ENCODE measurements at regions not wholly inside any gene's neighbourhood (a gene's known extent, or its start where the extent isn't known, plus 50 kb on each side); places are given as distances from the start of the nearest gene placed in this dataset.
"Not testable (repeated sequence)": the region's sequence is repeated elsewhere in the genome, so short reads cannot be mapped to it uniquely, and the experiment has no call there.

DNA sequence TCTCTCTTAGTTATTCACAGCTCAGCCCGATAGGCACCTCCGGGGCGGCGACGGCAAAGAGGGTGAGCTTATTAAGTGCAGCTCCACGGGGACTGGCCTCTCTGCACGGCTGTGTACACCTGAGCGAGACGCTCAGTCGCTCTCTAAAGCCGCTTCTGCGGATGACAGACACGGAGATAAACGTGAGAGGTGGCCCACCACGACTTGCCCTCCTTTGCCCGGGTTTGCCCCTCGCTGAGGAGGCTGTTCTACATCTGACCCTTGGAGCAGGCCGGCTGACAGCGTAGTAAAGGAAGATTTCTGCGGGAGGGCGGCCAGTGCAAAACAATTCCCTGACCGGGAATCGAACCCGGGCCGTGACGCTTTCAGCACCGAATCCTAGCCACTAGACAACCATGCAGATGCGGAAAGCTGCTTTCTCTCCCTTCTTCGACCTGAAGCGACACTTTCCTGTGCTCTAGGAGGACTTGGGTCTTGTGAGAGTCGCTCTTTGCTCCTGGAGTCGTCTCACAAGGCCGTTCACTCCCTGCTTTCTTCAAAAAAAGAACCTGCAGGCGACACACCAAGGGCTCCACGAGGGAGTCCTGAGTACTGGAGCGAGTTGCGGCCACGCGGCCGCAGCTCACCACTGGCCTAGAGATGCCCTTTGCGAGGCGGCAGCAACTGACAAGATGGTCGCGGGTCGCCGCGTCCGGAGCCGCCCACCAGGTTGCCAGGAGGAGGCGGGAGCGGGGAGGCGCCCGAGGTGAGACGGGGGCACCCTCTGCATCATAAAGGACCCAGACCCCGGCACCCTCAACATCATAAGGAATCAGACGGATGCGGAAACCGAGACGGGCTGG lies 119.9 kb downstream of the PPIAL4A start:
- peak in 1 of 2 donors; percentile 42 for DNase-seq
- intact Hi-C loops (cut with DNase I); H3K4me1 ChIP-seq (ENCODE audit: control insufficient read depth in 1 of 2, insufficient read depth in 2 of 2, low read length in 2 of 2); H3K9me3 ChIP-seq (ENCODE audit: control insufficient read depth, low read length); ATAC-seq (ENCODE audit: low FRiP score); H3K27ac ChIP-seq (ENCODE audit: low read depth in 1 of 2, low read length in 2 of 2); H3K4me3 ChIP-seq (ENCODE audit: low read length in 2 of 2); H3K27me3 ChIP-seq (ENCODE audit: control insufficient read depth in 1 of 2, insufficient read depth in 2 of 2, low read length in 1 of 2); H3K36me3 ChIP-seq (ENCODE audit: control insufficient read depth in 1 of 2, insufficient read depth in 2 of 2, low read length in 1 of 2): not testable (repeated sequence)
- 7 to 10% methylated on average over 36 to 54 of the region's 59 CpGs for WGBS, 2 donors

DNA sequence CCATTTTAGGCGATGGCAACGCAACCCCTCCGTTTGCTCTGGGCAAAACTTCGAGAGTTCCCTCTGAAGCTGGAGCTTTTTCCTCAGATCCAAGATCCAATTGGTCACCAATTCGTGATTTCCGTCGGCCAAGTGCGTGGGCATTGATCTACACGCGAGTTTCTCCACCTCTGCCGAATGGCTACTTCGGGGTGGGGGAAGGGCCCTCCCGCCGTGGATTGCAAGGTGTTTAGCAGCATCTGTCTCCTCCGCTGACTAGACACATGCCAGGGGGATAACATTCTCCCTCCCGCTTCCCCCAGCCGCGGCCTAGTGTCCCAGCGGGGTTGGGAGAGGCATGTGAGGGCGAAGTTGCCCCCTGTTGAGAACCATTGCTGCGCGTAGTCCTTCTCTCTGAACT lies 120.6 kb downstream of the PPIAL4A start:
- DNase-seq; H3K36me3 ChIP-seq (ENCODE audit: control insufficient read depth in 1 of 2, insufficient read depth in 2 of 2, low read length in 1 of 2); H3K9me3 ChIP-seq (ENCODE audit: control insufficient read depth, low read length); H3K27me3 ChIP-seq (ENCODE audit: control insufficient read depth in 1 of 2, insufficient read depth in 2 of 2, low read length in 1 of 2); intact Hi-C loops (cut with DNase I); H3K4me3 ChIP-seq (ENCODE audit: low read length in 2 of 2); H3K4me1 ChIP-seq (ENCODE audit: control insufficient read depth in 1 of 2, insufficient read depth in 2 of 2, low read length in 2 of 2); ATAC-seq (ENCODE audit: low FRiP score); H3K27ac ChIP-seq (ENCODE audit: low read depth in 1 of 2, low read length in 2 of 2): not testable (repeated sequence)
- 42% methylated on average over 10 of the region's 22 CpGs; no CpG with 5 or more reads in 1 of the 2 donors for WGBS, 2 donors

DNA sequence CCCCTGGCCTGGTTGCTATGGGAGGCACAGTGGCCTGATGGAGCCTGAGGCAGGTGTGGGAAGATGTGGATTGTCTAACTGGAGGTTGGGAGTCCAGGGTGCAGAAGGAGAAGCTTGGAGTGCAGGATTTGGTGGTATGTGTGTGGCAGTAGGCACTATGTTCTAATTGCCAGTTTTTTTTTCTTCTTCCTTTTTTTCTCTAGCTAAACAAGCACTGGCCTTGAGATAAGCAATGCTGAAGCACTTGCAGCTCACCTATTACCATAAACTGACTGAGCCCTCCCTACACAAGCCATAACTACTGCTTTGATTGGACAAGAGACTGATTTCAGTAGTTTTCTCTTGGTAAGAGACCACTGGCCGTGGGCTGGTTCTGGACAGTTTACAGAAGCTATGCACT lies 123.6 kb downstream of the PPIAL4A start:
- 83 to 87% methylated on average over 1 of the region's 1 CpG for WGBS, 2 donors
- H3K27me3 ChIP-seq (ENCODE audit: control insufficient read depth in 1 of 2, insufficient read depth in 2 of 2, low read length in 1 of 2); intact Hi-C loops (cut with DNase I): not testable (repeated sequence)

DNA sequence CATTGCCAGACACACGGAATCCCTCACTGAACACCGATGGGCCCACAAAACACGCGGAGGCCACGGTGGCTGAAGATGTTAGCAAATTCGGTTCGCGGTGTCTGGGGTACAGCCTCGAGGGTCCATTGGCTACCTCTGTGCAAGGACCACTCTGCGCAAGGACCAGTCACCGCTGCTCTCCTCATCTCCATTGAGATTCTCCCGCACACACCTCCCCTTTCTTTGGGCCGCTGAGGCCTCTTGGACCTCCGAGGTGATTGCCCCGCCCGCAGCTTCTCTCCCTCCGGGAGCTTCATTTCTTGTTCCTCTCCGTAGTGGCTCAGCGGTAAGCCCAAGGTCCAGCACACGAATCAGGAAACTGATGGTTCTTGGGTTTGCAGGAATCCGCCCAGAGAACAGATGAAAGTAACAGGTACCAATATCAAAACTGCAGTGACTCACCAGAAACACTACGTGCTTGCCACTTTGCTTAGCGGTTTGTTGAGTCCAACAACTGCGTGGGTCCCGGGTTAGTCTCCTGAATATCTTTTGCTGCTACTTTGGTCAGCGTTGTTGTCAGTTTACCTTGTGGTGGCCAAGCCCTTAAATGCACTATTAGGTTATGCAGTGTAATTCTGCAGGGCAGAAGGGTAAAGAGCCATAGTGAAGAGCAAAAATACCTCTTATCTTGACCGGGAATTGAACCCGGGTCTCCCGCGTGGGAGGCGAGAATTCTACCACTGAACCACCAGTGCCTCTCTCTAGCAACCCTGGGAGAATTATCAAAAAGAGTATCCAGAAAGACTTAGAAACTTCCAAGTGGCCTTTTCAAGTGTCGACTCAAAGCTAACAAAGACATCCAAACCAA lies 126.8 kb downstream of the PPIAL4A start:
- ATAC-seq (ENCODE audit: low FRiP score) (peak; percentile 67), DNase-seq (peak in 1 of 2 donors; percentile 19)
- H3K36me3 ChIP-seq (ENCODE audit: control insufficient read depth in 1 of 2, insufficient read depth in 2 of 2, low read length in 1 of 2); H3K27me3 ChIP-seq (ENCODE audit: control insufficient read depth in 1 of 2, insufficient read depth in 2 of 2, low read length in 1 of 2); H3K9me3 ChIP-seq (ENCODE audit: control insufficient read depth, low read length); H3K4me1 ChIP-seq (ENCODE audit: control insufficient read depth in 1 of 2, insufficient read depth in 2 of 2, low read length in 2 of 2); intact Hi-C loops (cut with DNase I); H3K27ac ChIP-seq (ENCODE audit: low read depth in 1 of 2, low read length in 2 of 2); H3K4me3 ChIP-seq (ENCODE audit: low read length in 2 of 2): not testable (repeated sequence)
- 16 to 29% methylated on average over 17 to 20 of the region's 32 CpGs for WGBS, 2 donors

More for the DNA sequence above, 123.6 kb downstream of the PPIAL4A start:
- H3K4me3 ChIP-seq (ENCODE audit: low read length in 2 of 2); ATAC-seq (ENCODE audit: low FRiP score); H3K9me3 ChIP-seq (ENCODE audit: control insufficient read depth, low read length); H3K36me3 ChIP-seq (ENCODE audit: control insufficient read depth in 1 of 2, insufficient read depth in 2 of 2, low read length in 1 of 2); DNase-seq; H3K27ac ChIP-seq (ENCODE audit: low read depth in 1 of 2, low read length in 2 of 2); H3K4me1 ChIP-seq (ENCODE audit: control insufficient read depth in 1 of 2, insufficient read depth in 2 of 2, low read length in 2 of 2): not testable (repeated sequence)

DNA sequence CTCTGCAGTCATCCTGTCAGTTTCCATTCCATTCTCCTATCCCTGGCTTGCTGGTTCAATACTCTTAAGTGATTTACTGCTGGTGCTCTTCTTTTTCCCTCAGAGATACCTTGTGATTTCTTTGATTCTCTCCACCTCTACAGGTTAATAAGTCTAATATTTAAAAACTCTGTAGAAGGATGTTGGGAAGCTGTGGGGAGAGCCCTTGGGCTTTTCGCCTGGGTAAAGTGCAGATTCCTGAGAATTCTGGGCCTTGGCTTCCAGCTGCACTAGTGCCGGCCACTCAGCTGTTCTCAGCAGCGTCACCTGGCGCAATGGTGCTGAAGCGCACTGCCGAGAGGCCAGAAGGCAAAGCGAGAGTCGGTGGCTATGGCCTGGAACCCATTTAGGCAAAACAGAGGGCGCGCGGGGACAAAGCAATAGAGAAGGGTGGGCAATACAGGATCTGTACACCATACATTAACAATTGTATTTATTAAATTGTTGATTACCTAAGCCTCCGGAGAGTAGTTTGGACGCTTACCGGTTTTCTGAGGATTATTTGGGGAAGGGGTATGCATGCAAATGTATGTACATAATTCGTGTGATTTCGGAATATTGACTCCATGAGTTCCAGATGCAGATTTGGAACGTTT lies 130.3 kb downstream of the PPIAL4A start:
- H3K9me3 ChIP-seq (ENCODE audit: control insufficient read depth, low read length); H3K27me3 ChIP-seq (ENCODE audit: control insufficient read depth in 1 of 2, insufficient read depth in 2 of 2, low read length in 1 of 2); H3K36me3 ChIP-seq (ENCODE audit: control insufficient read depth in 1 of 2, insufficient read depth in 2 of 2, low read length in 1 of 2); H3K27ac ChIP-seq (ENCODE audit: low read depth in 1 of 2, low read length in 2 of 2); intact Hi-C loops (cut with DNase I); H3K4me3 ChIP-seq (ENCODE audit: low read length in 2 of 2); H3K4me1 ChIP-seq (ENCODE audit: control insufficient read depth in 1 of 2, insufficient read depth in 2 of 2, low read length in 2 of 2); DNase-seq: not testable (repeated sequence)
- ATAC-seq (ENCODE audit: low FRiP score): peak; percentile 78
- 63 to 69% methylated on average over 7 of the region's 17 CpGs for WGBS, 2 donors

DNA sequence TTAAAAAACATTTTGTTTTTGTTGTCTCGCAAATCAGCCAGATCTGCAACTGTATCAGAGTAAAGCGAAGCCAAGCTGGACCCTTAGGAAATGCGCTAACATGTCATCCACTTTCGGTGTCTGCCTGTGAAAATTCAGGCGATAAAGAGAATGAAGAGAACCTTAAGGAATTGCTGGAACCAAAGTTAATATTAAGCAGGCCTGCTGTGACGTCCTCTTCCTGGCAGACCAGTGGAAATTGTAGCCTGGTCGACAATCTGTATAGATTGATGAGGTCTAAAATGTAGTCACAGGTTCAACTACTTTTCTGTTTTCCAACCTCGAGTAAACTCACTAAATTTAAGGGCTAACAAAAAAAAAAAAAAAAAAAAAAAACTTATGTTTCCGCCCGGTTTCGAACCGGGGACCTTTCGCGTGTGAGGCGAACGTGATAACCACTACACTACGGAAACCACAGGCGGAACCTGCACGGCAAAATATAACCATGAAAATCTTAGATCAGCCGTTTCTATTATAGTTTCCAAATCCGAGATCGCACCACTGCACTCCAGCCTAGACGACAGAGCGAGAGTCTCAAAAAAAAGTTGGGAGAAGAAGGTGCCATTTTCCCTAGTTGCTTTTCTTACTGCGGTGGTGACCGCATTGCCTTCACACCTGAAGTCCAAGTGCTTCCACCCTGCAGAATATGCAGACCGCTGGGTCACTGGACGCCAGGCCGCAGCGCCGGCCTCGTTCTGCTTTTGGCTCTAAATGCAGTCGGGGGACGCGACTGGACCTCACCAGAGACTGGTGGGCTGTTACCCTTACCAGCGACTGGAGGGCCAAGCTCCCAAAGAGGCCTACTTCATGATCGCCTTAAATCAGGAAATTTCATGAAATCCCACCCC lies 131.0 kb downstream of the PPIAL4A start:
- H3K27me3 ChIP-seq (ENCODE audit: control insufficient read depth in 1 of 2, insufficient read depth in 2 of 2, low read length in 1 of 2); H3K9me3 ChIP-seq (ENCODE audit: control insufficient read depth, low read length); intact Hi-C loops (cut with DNase I); H3K27ac ChIP-seq (ENCODE audit: low read depth in 1 of 2, low read length in 2 of 2); DNase-seq; H3K4me3 ChIP-seq (ENCODE audit: low read length in 2 of 2); H3K36me3 ChIP-seq (ENCODE audit: control insufficient read depth in 1 of 2, insufficient read depth in 2 of 2, low read length in 1 of 2); H3K4me1 ChIP-seq (ENCODE audit: control insufficient read depth in 1 of 2, insufficient read depth in 2 of 2, low read length in 2 of 2): not testable (repeated sequence)
- WGBS, 2 donors: 52 to 56% methylated on average over 24 to 28 of the region's 37 CpGs
- peak; percentile 78 for ATAC-seq (ENCODE audit: low FRiP score)

DNA sequence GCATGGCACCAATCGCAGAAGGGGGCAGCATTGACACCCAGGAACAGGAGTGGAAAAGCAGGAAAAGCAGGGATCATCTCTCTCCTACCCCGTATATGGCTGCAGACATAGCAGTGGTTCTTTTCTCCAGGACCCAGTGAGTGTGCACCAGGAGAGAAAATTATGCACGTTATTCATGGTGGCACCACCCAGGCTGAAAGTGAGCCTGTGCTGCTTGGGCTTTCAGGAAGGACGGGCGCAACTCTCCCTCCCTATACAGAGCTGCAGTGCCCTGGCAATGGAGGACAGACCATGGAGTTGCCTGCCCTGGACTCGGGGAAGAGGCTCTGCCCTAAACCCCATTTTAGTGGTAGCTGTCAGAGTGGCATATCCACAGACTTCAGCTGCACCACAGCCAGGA lies 132.1 kb downstream of the PPIAL4A start:
- ATAC-seq (ENCODE audit: low FRiP score); H3K36me3 ChIP-seq (ENCODE audit: control insufficient read depth in 1 of 2, insufficient read depth in 2 of 2, low read length in 1 of 2); H3K4me1 ChIP-seq (ENCODE audit: control insufficient read depth in 1 of 2, insufficient read depth in 2 of 2, low read length in 2 of 2); H3K27ac ChIP-seq (ENCODE audit: low read depth in 1 of 2, low read length in 2 of 2); H3K27me3 ChIP-seq (ENCODE audit: control insufficient read depth in 1 of 2, insufficient read depth in 2 of 2, low read length in 1 of 2); intact Hi-C loops (cut with DNase I); H3K9me3 ChIP-seq (ENCODE audit: control insufficient read depth, low read length); H3K4me3 ChIP-seq (ENCODE audit: low read length in 2 of 2); DNase-seq: not testable (repeated sequence)
- 73 to 76% methylated on average over 5 to 6 of the region's 6 CpGs for WGBS, 2 donors

DNA sequence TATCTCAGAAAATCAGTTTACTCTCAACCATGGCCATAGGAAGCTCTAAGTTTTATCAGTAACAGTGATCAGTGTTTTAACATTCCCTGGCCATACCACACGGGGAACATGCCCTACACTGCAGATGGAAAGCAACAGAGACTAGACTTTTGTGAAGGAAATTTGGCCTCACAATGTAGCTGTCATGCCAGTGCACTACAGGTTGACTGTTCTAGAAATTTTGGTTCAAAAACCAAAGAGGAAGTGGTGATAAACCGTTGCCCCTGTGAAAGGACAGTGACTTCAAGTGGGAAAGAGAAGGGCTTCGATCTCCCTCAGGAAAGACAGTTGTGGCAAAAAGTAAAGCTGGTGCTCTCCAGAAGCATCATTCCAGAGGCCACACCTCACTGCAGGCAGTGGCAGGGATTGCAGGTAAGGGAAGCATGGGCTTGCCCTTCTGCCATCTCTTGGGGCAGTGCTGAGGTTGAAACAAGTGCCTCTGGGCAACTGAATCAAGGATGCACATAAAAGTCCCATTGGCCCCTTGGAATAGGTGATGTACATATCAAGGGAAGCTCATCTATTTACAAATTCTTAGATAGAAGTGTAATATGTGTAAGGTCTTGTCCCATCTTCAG lies 143.4 kb downstream of the PPIAL4A start:
- H3K27ac ChIP-seq (ENCODE audit: low read depth in 1 of 2, low read length in 2 of 2); H3K4me1 ChIP-seq (ENCODE audit: control insufficient read depth in 1 of 2, insufficient read depth in 2 of 2, low read length in 2 of 2); intact Hi-C loops (cut with DNase I); ATAC-seq (ENCODE audit: low FRiP score); DNase-seq; H3K9me3 ChIP-seq (ENCODE audit: control insufficient read depth, low read length); H3K4me3 ChIP-seq (ENCODE audit: low read length in 2 of 2); H3K36me3 ChIP-seq (ENCODE audit: control insufficient read depth in 1 of 2, insufficient read depth in 2 of 2, low read length in 1 of 2); H3K27me3 ChIP-seq (ENCODE audit: control insufficient read depth in 1 of 2, insufficient read depth in 2 of 2, low read length in 1 of 2): not testable (repeated sequence)
- WGBS, 2 donors: 90 to 94% methylated on average over 3 of the region's 3 CpGs

Measured in aorta (tissue), 5 donors.